BLaER1 (cell line): ENCODE measurements at regions not wholly inside any gene's neighbourhood (a gene's known extent, or its start where the extent isn't known, plus 50 kb on each side); places are given as distances from the start of the nearest gene placed in this dataset.
"Not testable (repeated sequence)": the region's sequence is repeated elsewhere in the genome, so short reads cannot be mapped to it uniquely, and the experiment has no call there.

Experiments used
- H3K27ac ChIP-seq: shearing (Covaris generic); formaldehyde crosslinking; 2 replicates; pipeline ENCODE4 v1.8.1; 2022
- H3K27me3 ChIP-seq: shearing (Covaris generic); formaldehyde crosslinking; 2 replicates; pipeline ENCODE4 v1.8.1; 2022
- H3K36me3 ChIP-seq: shearing (Covaris generic); formaldehyde crosslinking; 2 replicates; pipeline ENCODE4 v1.8.1; 2022
- H3K4me1 ChIP-seq: shearing (Covaris generic); formaldehyde crosslinking; 2 replicates; pipeline ENCODE4 v1.8.1; 2022
- H3K4me2 ChIP-seq: shearing (Covaris generic); formaldehyde crosslinking; 2 replicates; pipeline ENCODE4 v1.8.1; 2022
- H3K4me3 ChIP-seq: shearing (Covaris generic); formaldehyde crosslinking; 2 replicates; pipeline ENCODE4 v1.8.1; 2022
- H3K9ac ChIP-seq: shearing (Covaris generic); formaldehyde crosslinking; 2 replicates; pipeline ENCODE4 v1.8.1; 2022
- H3K9me3 ChIP-seq: shearing (Covaris generic); formaldehyde crosslinking; 2 replicates; pipeline ENCODE4 v1.8.1; 2022
- H4K20me1 ChIP-seq: shearing (Covaris generic); formaldehyde crosslinking; 2 replicates; pipeline ENCODE4 v1.8.1; 2022
- Cebpa-rat ChIP-seq: shearing (Covaris generic); IDR thresholded peaks from 2 replicates; pipeline ENCODE4 v1.8.1; 2022

DNA sequence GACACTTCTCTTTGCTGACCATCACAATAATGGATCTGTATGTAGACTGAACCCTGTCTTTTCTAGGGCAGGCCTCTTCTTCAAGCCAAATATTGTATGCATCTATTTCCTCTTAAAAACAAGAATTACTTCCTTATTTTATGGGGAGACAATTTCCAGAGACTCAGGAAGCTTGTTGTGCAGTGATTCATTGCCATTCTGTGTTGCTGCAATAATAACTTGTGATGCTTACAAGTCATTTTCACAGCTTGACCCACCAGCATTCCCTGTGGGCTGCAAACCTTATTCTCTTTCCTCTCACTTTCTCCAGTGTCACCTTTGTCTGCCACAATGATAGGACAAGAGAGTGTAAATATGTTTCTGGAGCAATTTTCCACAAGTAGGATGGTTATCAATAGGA lies 276.7 kb upstream of the SGO1 start:
- TF ChIP-seq Cebpa-rat, result no peak
- Histone ChIP-seq H3K9ac (no peak overlapping the region), H3K4me1 (no peaks in the 10 kb centered on the region), H3K9me3 (peaks cover 12% of the 10 kb centered on the region), H4K20me1 (no peaks in the 10 kb centered on the region), H3K27ac (no peak overlapping the region), H3K27me3 (no peaks in the 10 kb centered on the region), H3K36me3 (no peaks in the 10 kb centered on the region), H3K4me2 (no peak overlapping the region), H3K4me3 (no peak overlapping the region)

- H3K9me3 ChIP-seq, result peaks cover 12% of the 10 kb centered on the region
- H3K4me3 ChIP-seq, result no peak overlapping the region
- H3K27ac ChIP-seq, result no peak overlapping the region
- no peaks in the 10 kb centered on the region for H3K4me1 ChIP-seq
- no peak overlapping the region for H3K9ac ChIP-seq
- no peak for TF ChIP-seq Cebpa-rat
- no peaks in the 10 kb centered on the region for H3K36me3 ChIP-seq
- H4K20me1 ChIP-seq, result no peaks in the 10 kb centered on the region
- H3K4me2 ChIP-seq, result no peak overlapping the region
- H3K27me3 ChIP-seq, result no peaks in the 10 kb centered on the region
Observed at GRCh38 chr3:20462226-20462625, 276.2 kb upstream of the SGO1 start.

DNA sequence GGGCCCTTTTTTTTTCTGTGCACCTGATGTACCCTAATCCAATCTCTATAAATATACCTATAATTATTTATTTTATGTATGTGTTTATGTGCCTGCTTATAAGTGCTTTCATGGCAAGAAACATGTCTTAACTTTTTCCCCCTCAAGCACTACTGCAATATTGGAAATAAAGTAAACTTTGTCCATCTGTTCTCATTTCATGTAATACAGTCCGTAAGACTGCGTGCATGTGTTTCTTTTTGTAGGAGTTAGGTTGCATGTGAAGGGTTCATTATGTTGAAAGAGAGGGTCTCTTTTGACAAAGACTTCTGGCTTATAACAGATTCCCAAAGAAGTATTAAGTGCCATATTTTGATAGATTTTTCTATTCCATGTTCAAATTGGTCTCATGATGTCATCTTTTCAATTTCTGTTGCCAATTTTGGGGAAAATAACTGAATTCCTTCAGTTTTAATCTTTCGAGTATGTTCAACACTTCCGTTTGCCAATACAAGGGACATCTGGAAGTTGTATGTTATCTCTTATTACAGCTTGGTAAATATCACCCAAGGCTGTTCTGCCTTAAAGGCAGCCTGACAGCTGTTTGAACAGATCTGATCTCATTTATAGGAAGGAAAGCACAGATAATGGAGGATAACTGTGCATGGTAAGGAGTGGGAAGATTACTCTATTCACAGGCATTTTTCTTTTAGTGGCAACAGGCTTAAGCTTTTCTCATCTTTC lies 273.1 kb upstream of the SGO1 start:
- H3K4me2 ChIP-seq, result no peak overlapping the region
- no peak overlapping the region for H3K9ac ChIP-seq
- no peaks in the 10 kb centered on the region for H4K20me1 ChIP-seq
- no peak for TF ChIP-seq Cebpa-rat
- H3K27me3 ChIP-seq, result no peaks in the 10 kb centered on the region
- H3K27ac ChIP-seq, result no peak overlapping the region
- H3K36me3 ChIP-seq, result no peaks in the 10 kb centered on the region
- no peak overlapping the region for H3K4me3 ChIP-seq
- H3K9me3 ChIP-seq, result peaks cover 9% of the 10 kb centered on the region
- no peaks in the 10 kb centered on the region for H3K4me1 ChIP-seq

DNA sequence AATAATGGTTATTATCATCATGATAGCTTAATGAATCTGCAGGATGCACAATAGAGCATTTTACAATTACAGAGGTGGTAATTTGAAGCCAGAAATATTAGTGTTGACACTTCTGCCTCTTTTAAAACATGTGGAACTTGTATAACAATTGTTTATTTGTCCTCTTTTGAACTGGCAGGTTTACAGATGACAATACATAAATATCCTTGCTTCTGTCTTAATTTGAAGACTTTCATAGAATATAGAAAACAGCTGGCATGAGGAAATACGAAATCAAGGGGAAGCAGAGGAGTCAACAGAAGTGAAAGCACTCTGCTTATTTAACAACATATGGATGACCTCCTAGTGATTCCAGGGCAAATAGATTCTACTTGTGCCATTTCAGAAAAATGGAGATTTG lies 270.5 kb upstream of the SGO1 start:
- H4K20me1 ChIP-seq, result no peaks in the 10 kb centered on the region
- H3K27me3 ChIP-seq, result no peaks in the 10 kb centered on the region
- H3K36me3 ChIP-seq, result no peaks in the 10 kb centered on the region
- H3K9ac ChIP-seq, result no peak overlapping the region
- H3K27ac ChIP-seq, result no peak overlapping the region
- H3K4me2 ChIP-seq, result no peak overlapping the region
- no peaks in the 10 kb centered on the region for H3K4me1 ChIP-seq
- no peak overlapping the region for H3K4me3 ChIP-seq
- no peak for TF ChIP-seq Cebpa-rat
- H3K9me3 ChIP-seq, result peaks cover 20% of the 10 kb centered on the region

- Histone ChIP-seq H3K9ac (no peak overlapping the region), H3K27me3 (no peaks in the 10 kb centered on the region), H3K27ac (no peak overlapping the region), H3K4me1 (no peaks in the 10 kb centered on the region), H4K20me1 (no peaks in the 10 kb centered on the region), H3K4me2 (no peak overlapping the region), H3K9me3 (peaks cover 22% of the 10 kb centered on the region), H3K36me3 (no peaks in the 10 kb centered on the region), H3K4me3 (no peak overlapping the region)
- no peak for TF ChIP-seq Cebpa-rat
Observed at GRCh38 chr3:20451170-20451569, 265.2 kb upstream of the SGO1 start.

- Histone ChIP-seq H3K36me3 (no peaks in the 10 kb centered on the region), H3K27me3 (no peaks in the 10 kb centered on the region), H3K4me2 (no peak overlapping the region), H3K4me1 (no peaks in the 10 kb centered on the region), H3K4me3 (no peak overlapping the region), H3K9me3 (peaks cover 22% of the 10 kb centered on the region), H3K27ac (no peak overlapping the region), H3K9ac (no peak overlapping the region), H4K20me1 (no peaks in the 10 kb centered on the region)
- TF ChIP-seq Cebpa-rat, result no peak
Observed at GRCh38 chr3:20450611-20451010, 264.6 kb upstream of the SGO1 start.

DNA sequence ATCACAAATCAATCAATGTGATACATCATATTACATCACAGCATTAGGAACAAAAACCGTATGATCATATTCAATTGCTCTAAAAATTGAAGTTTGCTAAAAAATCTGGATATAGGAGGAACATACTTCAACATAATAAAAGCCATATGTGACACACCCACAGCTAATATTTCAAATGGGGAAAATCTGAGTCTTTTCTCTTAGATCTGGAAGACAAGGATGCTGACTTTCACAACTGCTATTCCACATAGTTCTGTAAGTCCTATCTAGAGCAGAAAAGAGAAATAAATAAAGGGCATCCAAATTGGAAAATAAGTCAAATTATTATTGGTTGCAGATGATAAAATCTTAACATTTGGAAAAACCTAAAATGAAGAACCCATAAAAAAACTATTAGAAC lies 256.8 kb upstream of the SGO1 start:
- Histone ChIP-seq H3K36me3 (no peaks in the 10 kb centered on the region), H3K9ac (no peak overlapping the region), H3K4me2 (no peak overlapping the region), H3K27ac (no peak overlapping the region), H3K4me1 (no peaks in the 10 kb centered on the region), H3K27me3 (no peaks in the 10 kb centered on the region), H4K20me1 (no peaks in the 10 kb centered on the region), H3K9me3 (no peaks in the 10 kb centered on the region), H3K4me3 (no peak overlapping the region)
- no peak for TF ChIP-seq Cebpa-rat

DNA sequence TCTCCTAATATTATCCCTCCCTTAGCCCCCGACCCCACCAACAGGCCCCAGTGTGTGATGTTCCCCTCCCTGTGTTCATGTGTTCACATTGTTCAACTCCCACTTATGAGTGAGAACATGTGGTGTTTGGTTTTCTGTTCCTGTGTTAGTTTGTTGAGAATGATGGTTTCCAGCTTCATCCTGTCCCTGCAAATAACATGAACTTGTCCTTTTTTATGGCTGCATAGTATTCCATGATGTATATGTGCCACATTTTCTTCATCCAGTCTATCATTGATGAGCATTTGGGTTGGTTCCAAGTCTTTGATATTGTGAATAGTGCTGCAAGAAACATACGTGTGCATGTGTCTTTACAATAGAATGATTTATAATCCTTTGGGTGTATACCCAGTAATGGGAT lies 241.3 kb upstream of the SGO1 start:
- H3K4me1 ChIP-seq, H3K27me3 ChIP-seq, H3K27ac ChIP-seq, H3K9me3 ChIP-seq, H3K9ac ChIP-seq, H3K4me2 ChIP-seq, H3K36me3 ChIP-seq, H3K4me3 ChIP-seq, H4K20me1 ChIP-seq: not testable (repeated sequence)

DNA sequence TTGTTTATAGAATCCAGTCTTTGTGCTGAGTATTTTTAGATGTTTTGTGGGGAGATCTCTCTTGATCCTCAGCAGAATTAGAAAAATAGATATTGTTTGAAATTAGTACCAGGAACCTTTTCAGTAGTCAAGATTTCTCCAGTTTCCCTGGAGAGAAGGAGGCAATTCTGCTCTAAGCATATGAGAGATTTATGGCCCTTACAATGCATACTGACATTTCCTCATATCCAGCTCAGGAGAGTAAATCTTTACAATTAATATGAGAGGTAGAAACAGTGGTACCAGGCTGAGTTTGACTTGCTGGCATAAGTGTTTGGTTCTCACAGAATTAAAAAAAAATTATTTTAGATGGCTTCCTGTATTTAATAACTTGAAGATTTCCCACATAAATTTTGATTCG lies 239.1 kb upstream of the SGO1 start:
- no peak for TF ChIP-seq Cebpa-rat
- no peak overlapping the region for H3K27ac ChIP-seq

GRCh38 chr3:20424086-20424485 lies 238.1 kb upstream of the SGO1 start:
- Histone ChIP-seq H3K4me3 (no peak overlapping the region), H3K9me3 (no peaks in the 10 kb centered on the region), H3K9ac (no peak overlapping the region), H3K27me3 (no peaks in the 10 kb centered on the region), H3K4me1 (no peaks in the 10 kb centered on the region), H3K4me2 (no peak overlapping the region), H3K27ac (no peak overlapping the region), H3K36me3 (no peaks in the 10 kb centered on the region), H4K20me1 (no peaks in the 10 kb centered on the region)
- no peak for TF ChIP-seq Cebpa-rat

More for the DNA sequence above, 239.1 kb upstream of the SGO1 start:
- Histone ChIP-seq H3K4me3 (no peak overlapping the region), H4K20me1 (no peaks in the 10 kb centered on the region), H3K27me3 (no peaks in the 10 kb centered on the region), H3K4me2 (no peak overlapping the region), H3K9ac (no peak overlapping the region), H3K36me3 (no peaks in the 10 kb centered on the region), H3K4me1 (no peaks in the 10 kb centered on the region), H3K9me3 (no peaks in the 10 kb centered on the region)

DNA sequence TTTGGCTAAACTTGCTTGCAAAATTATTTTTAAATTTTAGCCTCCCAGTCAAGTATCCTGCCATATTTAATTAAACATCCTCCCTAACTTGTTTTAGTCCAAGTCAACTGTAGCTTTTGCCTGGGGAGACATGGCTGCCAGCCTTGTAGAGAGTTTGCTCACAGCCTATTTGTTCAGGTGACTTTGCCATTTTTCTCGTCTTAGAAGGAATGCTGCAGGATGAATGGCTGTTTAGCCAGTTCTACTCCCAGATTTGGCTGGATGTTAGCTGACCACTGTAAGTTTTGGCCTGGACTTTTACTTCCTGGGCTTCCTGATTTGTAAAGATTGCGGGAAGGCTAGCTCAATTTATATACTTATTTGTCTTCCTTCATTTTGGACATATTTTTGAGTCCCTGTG lies 236.4 kb upstream of the SGO1 start:
- H3K27ac ChIP-seq, result no peak overlapping the region
- no peak overlapping the region for H3K4me3 ChIP-seq
- no peaks in the 10 kb centered on the region for H3K9me3 ChIP-seq
- no peaks in the 10 kb centered on the region for H4K20me1 ChIP-seq
- no peak for TF ChIP-seq Cebpa-rat
- H3K36me3 ChIP-seq, result no peaks in the 10 kb centered on the region
- no peaks in the 10 kb centered on the region for H3K27me3 ChIP-seq
- H3K9ac ChIP-seq, result no peak overlapping the region
- H3K4me1 ChIP-seq, result no peaks in the 10 kb centered on the region
- H3K4me2 ChIP-seq, result no peak overlapping the region
